ENCODE measurements at regions not wholly inside any gene's neighbourhood (a gene's known extent, or its start where the extent isn't known, plus 50 kb on each side); places are given as distances from the start of the nearest gene placed in this dataset. TPM values are rescaled to one million over a fixed set of nuclear protein-coding genes. Genes with fewer than 3 reads are reported as not detected.
"Not testable (repeated sequence)": the region's sequence is repeated elsewhere in the genome, so short reads cannot be mapped to it uniquely, and the experiment has no call there.

- not testable (repeated sequence) for H3K36me3 ChIP-seq (replicated peaks in 1 of 2; ENCODE audit: control insufficient read depth in 2 of 2, insufficient read depth in 2 of 2, low read length in 2 of 2); DNase-seq (ENCODE audit: low spot score); H3K4me2 ChIP-seq (ENCODE audit: insufficient read depth, low read length, poor library complexity, severe bottlenecking); H3K4ac ChIP-seq (ENCODE audit: low read length); H4K8ac ChIP-seq (ENCODE audit: low read depth, low read length); H3K9ac ChIP-seq (ENCODE audit: low read depth, low read length, poor library complexity); H3K18ac ChIP-seq (ENCODE audit: low read length); H3K27ac ChIP-seq (replicated peaks; ENCODE audit: low read length); H2BK12ac ChIP-seq (ENCODE audit: low read length); H3K4me3 ChIP-seq (ENCODE audit: low read length in 2 of 2); H4K91ac ChIP-seq (ENCODE audit: low read depth, low read length, poor library complexity); H3K14ac ChIP-seq (ENCODE audit: low read length); H3K27me3 ChIP-seq (ENCODE audit: control insufficient read depth in 3 of 3, insufficient read depth in 3 of 3, low read depth in 1 of 3, low read length in 3 of 3); H2AK5ac ChIP-seq (ENCODE audit: low read depth, low read length); H3K23ac ChIP-seq (ENCODE audit: low read depth, low read length, poor library complexity); H2BK15ac ChIP-seq (ENCODE audit: low read length); H3K79me1 ChIP-seq (ENCODE audit: low read depth, low read length); H3K4me1 ChIP-seq (ENCODE audit: control insufficient read depth in 2 of 2, insufficient read depth in 1 of 2, low read depth in 1 of 2, low read length in 2 of 2); H2AFZ ChIP-seq (ENCODE audit: low read length); H2BK120ac ChIP-seq (ENCODE audit: low read depth, low read length); H3K9me3 ChIP-seq (replicated peaks in 1 of 2; ENCODE audit: control insufficient read depth in 2 of 2, insufficient read depth in 1 of 2, low read depth in 1 of 2, low read length in 2 of 2); H2BK5ac ChIP-seq (ENCODE audit: low read length)
- no CpG with 5 or more reads among the region's 9 CpGs for WGBS, 2 donors (ENCODE audit: extremely low coverage in 2 of 2, insufficient read length in 2 of 2, insufficient replicate concordance in 1 of 2)
Observed at GRCh38 chr11:83344521-83344920, 58.4 kb upstream of the CCDC90B start.

- Histone ChIP-seq H3K27ac (replicated peaks; ENCODE audit: low read length) (no peak overlapping the region), H2AK5ac (ENCODE audit: low read depth, low read length) (no peak overlapping the region), H3K79me1 (ENCODE audit: low read depth, low read length) (no peaks in the 10 kb centered on the region), H3K4ac (ENCODE audit: low read length) (no peak overlapping the region), H3K9me3 (replicated peaks in 1 of 2; ENCODE audit: control insufficient read depth in 2 of 2, insufficient read depth in 1 of 2, low read depth in 1 of 2, low read length in 2 of 2) (no peaks in the 10 kb centered on the region), H3K23ac (ENCODE audit: low read depth, low read length, poor library complexity) (no peak overlapping the region), H3K36me3 (replicated peaks in 1 of 2; ENCODE audit: control insufficient read depth in 2 of 2, insufficient read depth in 2 of 2, low read length in 2 of 2) (no peaks in the 10 kb centered on the region), H2BK5ac (ENCODE audit: low read length) (no peak overlapping the region), H2AFZ (ENCODE audit: low read length) (no peak overlapping the region), H3K4me1 (ENCODE audit: control insufficient read depth in 2 of 2, insufficient read depth in 1 of 2, low read depth in 1 of 2, low read length in 2 of 2) (no peaks in the 10 kb centered on the region), H3K14ac (ENCODE audit: low read length) (no peak overlapping the region), H2BK12ac (ENCODE audit: low read length) (no peak overlapping the region), H4K91ac (ENCODE audit: low read depth, low read length, poor library complexity) (no peak overlapping the region), H3K4me2 (ENCODE audit: insufficient read depth, low read length, poor library complexity, severe bottlenecking) (no peak overlapping the region), H2BK15ac (ENCODE audit: low read length) (no peak overlapping the region), H3K18ac (ENCODE audit: low read length) (no peak overlapping the region), H3K27me3 (ENCODE audit: control insufficient read depth in 3 of 3, insufficient read depth in 3 of 3, low read depth in 1 of 3, low read length in 3 of 3) (no peaks in the 10 kb centered on the region), H3K4me3 (ENCODE audit: low read length in 2 of 2) (no peak overlapping the region), H2BK120ac (ENCODE audit: low read depth, low read length) (no peak overlapping the region), H4K8ac (ENCODE audit: low read depth, low read length) (no peak overlapping the region), H3K9ac (ENCODE audit: low read depth, low read length, poor library complexity) (no peak overlapping the region)
- no peak for DNase-seq (ENCODE audit: low spot score)
- no CpG with 5 or more reads among the region's 1 CpG for WGBS, 2 donors (ENCODE audit: extremely low coverage in 2 of 2, insufficient read length in 2 of 2, insufficient replicate concordance in 1 of 2)
Observed at GRCh38 chr11:83336993-83337392, 50.8 kb upstream of the CCDC90B start.

Small RNA genes lying in the stretch of these regions (small RNA-seq; reads per million reads assigned to genes)
- not detected for gene RF01974 (ENCODE audit: insufficient read depth)
